ENCODE measurements at regions not wholly inside any gene's neighbourhood (a gene's known extent, or its start where the extent isn't known, plus 50 kb on each side); places are given as distances from the start of the nearest gene placed in this dataset.
"Not testable (repeated sequence)": the region's sequence is repeated elsewhere in the genome, so short reads cannot be mapped to it uniquely, and the experiment has no call there.

- TF ChIP-seq CTCF (IDR thresholded peaks at IDR 0.05 in 2 of 3, conservative IDR thresholded peaks at IDR 0.05 in 1 of 3; ENCODE audit: borderline replicate concordance in 1 of 3, insufficient read depth in 1 of 3, low read depth in 2 of 3, low read length in 2 of 3); EZH2 (IDR thresholded peaks at IDR 0.05); EGR1 (IDR thresholded peaks at IDR 0.05; ENCODE audit: low read depth); ELF1 (IDR thresholded peaks at IDR 0.05; ENCODE audit: borderline replicate concordance, low read depth); REST (IDR thresholded peaks at IDR 0.05; ENCODE audit: low read depth); YY1 (IDR thresholded peaks at IDR 0.05; ENCODE audit: extremely low read depth, insufficient replicate concordance, low read depth, low read length); POLR2A (IDR thresholded peaks at IDR 0.05; ENCODE audit: borderline replicate concordance, extremely low read depth, insufficient read depth, insufficient read length); ZBTB33 (IDR thresholded peaks at IDR 0.05; ENCODE audit: extremely low read depth, insufficient replicate concordance, low read length); TCF7L2 (IDR thresholded peaks at IDR 0.05; ENCODE audit: borderline replicate concordance, extremely low read depth, insufficient read depth, insufficient read length); POLR2AphosphoS5 (IDR thresholded peaks at IDR 0.05; ENCODE audit: low read depth, low read length); SRF (IDR thresholded peaks at IDR 0.05; ENCODE audit: low read depth); ZNF274 (IDR thresholded peaks at IDR 0.05; ENCODE audit: low read depth, low read length); SP1 (IDR thresholded peaks at IDR 0.05; ENCODE audit: low read depth): not testable (repeated sequence)
- TF ChIP-seq, protein P1, sequence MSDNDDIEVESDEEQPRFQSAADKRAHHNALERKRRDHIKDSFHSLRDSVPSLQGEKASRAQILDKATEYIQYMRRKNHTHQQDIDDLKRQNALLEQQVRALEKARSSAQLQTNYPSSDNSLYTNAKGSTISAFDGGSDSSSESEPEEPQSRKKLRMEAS (IDR thresholded peaks at IDR 0.05) = not testable (repeated sequence)
These were observed 852.6 kb upstream of the MIR17HG start for GRCh38 chr13:90494849-90495248.

All from HCT116 (cell line).